HG02759 (cell line): ENCODE measurements at regions not wholly inside any gene's neighbourhood (a gene's known extent, or its start where the extent isn't known, plus 50 kb on each side); places are given as distances from the start of the nearest gene placed in this dataset.

Experiments
- ATAC-seq: cut with Tn5 transposase; IDR thresholded peaks from one replicate; pipeline ENCODE4 v1.9.1; 2021; ENCODE audit warnings: mild to moderate bottlenecking, moderate library complexity; ENCODE audit not compliant: unreplicated experiment

DNA sequence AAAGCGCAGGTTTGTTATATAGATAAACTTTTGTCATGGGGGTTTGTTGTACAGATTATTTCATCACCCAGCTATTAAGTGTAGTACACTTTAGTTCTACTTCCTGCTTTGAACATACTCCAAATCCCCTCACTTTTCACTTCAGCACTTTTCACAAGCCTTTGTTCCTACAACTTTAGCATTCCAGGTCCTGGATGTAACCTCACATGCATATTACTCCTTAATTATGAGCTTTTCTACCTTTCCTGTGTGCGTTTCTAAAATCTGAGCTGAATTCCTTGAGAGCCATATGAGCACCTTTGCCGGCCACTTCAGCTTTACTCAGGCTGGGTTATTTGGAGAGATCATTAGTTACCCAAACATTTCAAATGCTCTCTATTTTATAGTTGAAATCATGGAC, 179.2 kb upstream of the TNFAIP3 start:
- no peak for ATAC-seq

DNA sequence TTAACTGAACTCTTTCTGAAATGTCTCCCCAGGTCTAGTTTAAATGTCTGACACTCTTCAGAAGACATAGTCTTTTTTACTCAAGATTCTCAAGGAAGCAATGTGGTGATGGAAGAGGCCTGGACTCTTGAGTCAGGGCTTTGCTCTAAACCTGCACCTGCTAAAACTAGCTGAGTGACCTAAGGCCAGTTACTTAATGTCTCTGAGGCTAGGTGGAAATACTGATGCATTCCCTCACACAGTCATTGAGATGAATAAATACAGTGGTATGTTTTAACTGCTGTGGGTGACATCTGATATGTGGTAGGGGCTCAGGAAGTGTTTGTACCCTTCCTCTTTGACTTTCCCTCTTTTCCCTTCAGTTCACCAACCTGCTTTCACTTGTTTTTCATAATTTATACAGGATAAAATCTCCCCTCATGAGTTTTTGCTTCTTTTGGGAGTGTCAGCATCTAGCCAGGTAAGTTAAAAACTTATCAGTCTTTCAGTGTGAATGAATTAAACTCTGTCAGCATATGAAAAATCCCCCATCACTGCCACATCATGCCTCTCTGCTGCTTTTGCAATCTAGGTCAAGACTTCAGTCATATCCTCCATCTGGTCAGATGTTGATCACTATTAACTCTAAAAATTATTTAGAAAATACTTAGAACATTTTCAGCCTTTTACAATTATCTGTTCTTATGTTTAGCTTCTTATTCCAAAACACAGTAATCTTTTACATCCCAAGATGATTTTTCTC, 178.7 kb upstream of the TNFAIP3 start:
- no peak for ATAC-seq

DNA sequence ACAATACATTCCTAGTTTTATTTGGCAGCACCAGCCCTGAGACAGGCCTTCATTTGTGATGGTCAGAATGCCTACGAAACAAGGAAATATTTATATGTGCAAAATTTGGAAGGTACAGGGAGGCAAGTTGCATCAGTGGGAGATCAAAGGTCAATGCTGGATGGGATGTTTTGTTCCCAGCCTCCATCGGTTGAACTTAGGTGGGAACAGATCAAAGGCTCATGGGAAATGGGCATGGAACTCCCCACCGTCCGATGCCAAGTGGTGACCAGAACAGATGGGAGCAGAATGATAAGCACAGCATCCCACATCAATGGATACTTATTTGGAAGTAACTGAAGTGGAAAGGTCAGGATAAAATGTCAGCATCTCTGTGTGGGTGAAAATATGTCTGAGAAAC, 177.7 kb upstream of the TNFAIP3 start:
- ATAC-seq: no peak

DNA sequence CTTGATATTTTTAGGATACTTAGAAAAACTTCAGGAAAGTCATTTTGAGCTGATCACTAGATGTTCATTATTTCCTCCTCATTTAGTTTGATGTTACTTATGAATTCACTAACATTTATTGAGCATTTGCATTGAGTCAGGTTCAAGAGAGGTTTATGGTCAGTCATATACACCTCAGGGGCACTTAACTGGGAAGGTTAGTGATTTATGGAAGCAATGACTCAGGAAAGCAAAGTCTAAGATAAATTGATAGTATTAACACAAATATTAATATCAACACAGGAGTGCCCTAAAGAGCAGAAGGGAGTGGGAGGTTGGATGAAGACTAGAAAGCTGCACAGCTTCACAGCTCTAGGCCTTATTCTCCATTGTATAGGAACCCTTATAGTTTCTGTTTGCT, 177.0 kb upstream of the TNFAIP3 start:
- no peak for ATAC-seq

DNA sequence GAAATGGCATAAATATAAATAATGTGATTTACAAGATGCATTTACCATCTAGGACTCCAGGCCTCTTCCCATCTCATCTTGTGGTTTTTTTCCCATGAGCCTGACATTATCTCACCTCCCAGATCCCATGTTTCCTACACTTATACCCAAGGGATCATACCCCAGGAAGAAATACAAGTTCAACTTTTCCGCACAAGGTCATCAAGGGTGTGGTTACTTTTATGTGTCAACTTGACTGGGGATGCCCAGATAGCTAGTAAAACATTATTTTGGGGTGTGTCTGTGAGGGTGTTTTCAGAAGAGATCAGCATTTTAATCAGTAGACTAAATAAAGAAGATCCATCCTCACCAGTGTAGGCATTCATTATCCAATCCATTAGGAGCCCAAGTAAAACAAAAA, 176.3 kb upstream of the TNFAIP3 start:
- no peak for ATAC-seq

DNA sequence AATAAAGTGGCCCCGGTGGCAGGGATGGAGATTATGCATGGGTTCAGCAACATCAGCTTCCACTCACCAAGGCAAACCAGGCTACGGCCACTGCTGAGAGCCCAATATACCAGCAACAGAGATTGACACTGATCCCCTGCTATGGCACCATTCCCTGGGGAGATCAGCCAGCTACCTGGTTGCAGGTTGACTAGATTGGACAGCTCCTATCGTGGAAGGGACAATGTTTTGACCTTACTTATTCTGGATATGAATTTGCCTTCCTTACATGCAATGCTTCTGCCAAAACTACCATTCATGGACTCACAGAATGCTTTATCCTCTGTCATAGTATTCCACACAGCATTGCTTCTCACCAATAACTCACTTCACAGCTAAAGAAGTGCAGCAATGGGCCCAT, 174.8 kb upstream of the TNFAIP3 start:
- no peak for ATAC-seq

DNA sequence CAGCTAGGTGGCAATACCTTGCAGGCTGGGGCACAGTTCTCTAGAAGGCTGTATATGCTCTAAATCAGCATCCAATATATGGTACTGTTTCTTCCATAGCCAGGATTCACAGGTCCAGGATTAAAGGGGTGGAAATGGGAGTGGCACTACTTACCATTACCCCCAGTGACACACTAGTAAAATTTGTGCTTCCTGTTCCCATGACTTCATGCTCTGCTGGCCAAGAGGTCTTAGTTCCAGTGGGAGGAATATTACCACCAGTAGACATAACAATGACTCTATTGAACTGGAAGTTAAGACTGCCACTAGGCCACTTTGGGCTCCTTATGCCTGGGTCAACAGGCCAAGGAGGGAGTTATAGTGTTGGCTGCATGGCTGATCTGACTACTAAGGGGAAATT, 174.3 kb upstream of the TNFAIP3 start:
- ATAC-seq: no peak

DNA sequence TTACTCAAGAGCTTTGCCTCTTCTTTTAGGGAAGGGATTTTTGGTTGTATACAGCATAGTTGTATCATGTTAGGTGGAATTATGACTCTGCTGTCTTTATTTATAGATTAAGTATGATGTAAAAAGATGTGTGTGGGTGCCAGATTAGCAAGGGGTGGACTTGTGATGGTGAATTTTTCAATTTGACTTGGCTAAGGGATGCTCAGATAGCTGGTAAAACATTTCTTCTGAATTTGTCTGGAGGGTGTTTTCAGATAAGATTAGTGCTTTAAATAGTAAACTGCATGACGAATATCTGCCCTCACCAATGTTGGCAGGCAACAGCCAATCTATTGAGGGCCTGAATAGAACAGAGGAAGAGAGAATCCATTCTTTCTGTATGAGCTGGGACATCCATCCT, 173.3 kb upstream of the TNFAIP3 start:
- no peak for ATAC-seq

DNA sequence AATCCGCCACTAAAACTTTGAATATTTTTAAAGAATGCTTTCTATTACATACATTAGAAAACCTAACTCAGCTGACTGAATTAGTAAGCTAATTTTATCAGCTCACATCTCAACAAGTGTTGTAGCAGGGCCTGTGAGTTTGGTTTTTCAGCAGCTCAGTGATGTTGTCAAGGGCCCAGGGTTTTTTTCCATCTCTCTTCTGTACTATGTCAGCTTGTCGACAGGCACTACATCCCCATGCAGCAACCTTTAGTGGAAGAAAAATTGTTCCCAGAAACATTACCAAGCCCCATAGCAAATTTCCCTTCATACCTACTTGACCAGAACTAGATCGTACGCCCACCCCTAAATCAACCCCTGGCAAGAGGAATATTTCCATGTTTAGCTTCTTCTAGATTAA, 170.3 kb upstream of the TNFAIP3 start:
- ATAC-seq: no peak

DNA sequence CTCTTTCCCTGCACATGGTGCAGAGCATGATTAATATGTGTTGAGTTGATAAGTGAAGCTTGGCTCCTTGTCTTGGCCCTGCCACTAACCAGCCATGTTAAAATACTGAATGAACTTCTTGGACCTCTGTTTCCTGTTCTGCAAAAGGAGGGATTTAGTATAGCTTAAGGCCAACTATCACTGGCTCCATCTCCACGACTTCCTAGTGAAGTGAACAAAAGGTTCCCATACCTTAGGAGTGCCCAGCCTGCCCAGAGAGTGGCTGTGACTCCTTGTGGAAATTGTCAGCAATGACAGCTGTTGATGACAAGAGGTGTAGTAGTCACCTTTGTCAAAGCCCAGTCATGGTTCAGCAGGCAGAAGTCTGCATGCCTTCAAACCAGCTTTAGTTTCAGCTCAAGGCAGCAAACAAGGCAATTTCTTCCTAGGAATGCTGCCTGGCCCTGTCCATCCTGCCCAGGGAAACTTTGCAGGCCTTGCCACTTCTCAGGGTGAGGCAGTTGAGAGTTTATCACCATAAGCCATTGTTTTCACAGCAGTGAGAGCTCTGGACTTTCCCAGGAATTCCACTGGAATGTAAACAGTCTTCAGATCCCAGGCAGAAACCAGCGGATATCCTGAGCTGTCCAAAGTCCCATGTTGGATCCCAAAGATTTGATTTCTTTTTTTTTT, 169.7 kb upstream of the TNFAIP3 start:
- ATAC-seq: peak; percentile 81

DNA sequence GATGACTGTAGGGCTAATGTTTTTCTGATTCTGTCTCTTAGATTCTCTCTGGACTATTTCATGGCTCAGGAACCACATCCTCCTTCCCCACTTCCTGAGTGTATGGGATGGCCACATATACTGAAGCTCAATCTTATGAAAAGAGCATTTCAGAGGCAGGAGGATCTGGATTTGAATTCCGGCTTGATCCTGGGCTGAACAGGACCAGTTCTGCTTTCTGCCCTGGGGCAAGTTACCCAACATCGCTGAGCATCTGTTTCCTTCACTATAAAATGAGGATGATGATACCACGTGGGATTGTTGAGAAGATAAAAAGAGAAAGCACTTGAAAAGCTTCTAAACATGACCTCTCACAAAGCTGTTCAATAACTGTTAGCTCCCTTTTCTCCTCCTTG, 168.4 kb upstream of the TNFAIP3 start:
- ATAC-seq: no peak

DNA sequence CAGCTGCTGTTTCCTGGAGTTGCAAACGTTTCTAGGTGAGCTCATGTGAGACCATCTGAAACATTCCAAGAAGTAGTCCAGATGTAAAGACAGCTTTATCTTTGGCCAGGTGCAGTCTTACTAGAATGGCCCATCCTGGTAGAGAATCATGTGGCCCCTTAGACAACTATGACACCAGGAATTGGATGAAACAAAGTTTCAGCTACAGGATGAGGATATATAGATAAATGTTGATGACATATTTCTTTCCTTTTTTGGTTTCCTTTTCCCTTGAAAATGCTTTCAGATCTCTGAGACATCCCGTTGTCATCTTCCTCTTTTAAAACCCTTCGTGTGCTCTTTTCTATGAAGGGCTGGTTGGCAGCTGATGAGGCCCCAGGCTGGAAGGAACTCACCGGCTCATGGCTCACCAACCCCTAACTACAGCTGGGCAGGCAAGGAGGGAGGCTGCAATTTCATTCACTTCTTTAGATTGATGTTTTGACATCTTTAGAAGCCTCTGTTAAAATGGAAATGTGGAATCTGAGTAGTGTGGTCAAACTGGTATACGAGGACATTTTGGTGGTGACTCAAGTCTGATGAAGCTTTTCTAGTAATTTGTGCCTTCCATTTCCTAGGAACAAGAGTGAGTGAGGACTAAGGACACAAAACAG, 167.9 kb upstream of the TNFAIP3 start:
- no peak for ATAC-seq

DNA sequence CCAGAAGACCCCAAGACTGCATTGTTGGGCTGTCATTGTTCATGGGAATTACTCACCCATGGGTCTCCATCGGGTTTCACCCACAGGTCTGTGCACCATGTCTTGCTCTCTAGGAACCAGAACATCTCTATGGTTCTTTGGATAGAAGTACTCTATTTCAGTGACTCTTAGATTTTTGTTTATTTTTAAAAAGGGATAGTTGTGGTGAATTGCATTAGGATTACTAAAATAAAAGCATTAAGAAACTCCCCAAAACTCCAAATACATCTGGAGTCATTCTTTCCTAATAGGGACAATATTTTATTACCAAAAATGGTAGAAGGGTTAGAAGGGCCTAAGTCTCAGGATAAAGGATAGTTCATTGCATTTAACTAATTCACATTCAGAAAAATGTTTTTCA, 166.9 kb upstream of the TNFAIP3 start:
- no peak for ATAC-seq

DNA sequence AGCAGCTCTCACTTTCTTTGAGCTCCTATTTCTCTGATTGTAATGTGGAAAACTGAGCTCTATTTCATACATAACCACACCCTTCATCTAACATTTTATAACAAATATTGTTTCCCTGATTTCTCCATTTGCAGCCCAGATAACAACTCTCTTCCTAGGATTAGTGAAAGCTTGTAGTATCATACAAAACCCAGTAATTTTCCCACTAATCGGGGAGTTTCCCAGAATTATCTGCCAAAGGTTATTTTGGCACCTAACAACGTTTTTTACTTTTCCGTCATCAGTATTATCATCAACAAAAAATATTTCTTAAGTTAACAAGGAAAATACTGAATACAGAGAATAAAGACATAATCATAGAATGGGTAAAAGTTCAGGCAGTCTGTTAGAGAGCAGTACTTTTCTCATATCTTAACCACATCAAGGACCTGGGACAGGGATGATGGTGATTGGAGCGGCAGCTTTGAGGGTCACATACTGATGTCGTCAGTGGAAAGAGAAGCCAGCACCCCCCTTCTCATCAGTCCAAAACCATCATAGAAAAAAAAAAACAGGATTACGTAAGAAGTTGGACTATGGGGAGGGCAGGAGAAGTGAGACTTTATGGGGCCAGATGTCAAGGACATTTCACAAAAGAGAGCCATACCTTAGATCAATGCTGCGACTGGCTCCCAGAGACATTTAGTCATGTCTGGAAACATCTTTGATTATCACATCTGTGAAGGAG, 166.1 kb upstream of the TNFAIP3 start:
- ATAC-seq: no peak

DNA sequence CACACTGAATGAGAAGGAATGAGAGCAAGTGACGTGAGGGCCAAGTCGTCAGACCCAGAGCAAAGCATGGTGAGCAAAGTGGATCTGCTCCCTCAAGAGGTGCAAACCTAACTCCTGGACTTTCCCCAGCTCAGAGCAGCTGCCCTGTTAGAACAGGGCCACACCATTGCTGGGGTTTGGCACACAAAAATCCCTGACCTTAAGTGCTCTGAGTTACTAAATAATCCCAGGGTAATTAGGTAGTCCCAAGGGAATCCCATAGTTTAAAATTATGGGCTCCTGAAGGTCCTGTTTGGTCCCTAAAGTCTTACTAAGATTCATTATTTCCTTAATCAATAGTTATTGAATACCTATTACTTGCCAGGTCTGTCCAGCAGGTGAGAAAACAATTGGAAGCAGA, 165.1 kb upstream of the TNFAIP3 start:
- no peak for ATAC-seq

DNA sequence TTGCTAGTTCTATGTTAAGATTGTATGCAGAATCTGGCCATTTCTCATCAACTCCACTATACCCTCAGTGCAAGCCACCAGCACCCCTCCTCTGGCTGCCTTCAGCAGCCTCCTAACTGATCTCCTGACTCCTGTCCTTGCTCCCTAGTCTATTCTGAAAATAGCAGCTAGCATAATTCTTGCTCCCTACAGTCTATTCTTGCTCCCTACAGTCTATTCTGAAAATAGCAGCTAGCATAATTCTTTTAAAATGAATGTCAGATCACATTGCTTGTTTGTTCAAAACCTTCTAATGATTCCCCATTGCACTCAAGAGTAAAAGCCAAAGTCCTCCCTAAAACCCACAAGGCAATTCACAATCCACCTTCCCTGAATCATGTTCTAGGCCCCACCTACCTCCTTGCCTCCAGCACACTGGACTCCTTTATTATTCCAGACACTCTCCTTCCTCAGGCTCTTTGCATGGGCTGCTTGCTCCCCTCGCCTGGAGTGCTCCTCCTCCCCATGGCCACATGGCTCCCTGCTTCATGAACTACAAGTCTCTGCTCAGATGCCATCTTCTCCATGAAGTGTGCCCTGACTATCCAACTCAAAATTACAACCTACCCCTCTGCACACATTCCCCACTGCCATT, 164.2 kb upstream of the TNFAIP3 start:
- ATAC-seq: no peak

DNA sequence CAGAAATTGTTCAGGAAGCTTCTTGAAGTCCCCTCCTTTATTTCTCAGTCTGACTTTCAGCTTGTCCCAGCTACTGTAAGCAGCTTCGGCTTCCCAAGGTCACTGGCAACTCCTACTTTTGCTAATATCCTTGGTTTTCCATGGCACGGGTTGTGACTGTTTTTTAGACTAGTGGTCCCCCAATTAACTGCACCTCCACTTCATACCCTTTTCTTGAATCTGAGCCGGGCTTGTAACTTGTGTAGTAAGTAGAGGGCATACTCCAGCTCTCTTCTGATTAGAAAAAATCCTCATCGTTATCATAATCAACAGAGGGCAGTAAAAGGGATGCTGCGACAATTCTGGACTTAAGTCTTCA, 162.3 kb upstream of the TNFAIP3 start:
- ATAC-seq: no peak

DNA sequence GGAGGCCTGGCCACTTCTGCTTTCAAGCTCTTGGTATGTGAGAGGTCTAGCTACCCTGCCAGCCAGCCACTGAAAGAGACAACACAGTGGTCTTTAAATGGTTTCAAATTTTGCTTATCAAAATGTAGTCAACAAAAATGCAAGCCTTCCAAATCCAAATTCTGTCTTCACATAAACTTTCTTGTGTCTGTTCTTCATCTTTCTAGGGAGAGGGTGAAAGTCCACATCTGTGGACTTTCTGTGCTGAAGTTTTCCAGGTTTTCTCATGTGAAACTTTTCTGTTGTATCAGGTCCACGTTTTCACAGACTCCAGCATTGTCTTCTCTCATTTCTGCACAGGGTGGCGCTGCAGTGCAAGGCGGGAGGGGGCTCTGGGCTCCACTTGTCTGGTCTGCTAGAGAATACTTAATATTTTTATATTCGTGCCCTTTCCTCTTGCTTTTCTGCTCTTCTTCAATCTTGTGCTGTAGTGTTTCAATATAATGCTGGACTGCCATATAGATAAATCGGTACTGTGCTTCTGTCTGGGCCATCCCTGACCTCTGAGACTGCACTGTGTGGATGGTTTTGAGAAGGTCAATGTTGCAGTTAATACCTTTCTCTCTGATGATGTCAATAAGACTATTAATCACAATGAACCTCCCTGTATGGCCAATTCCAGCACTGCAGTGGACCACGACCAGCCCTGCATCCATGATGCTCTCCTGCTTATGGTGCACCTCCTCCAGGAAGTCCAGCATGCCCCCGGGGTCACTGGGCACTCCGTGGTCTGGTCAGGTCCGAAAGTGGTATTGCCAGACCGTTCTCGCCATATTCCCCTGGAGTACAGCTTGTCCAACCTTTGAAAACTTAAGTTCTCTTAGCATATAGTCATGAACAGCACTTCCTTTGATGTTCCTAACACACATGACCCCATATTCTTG, 161.6 kb upstream of the TNFAIP3 start:
- ATAC-seq: peak; percentile 33

DNA sequence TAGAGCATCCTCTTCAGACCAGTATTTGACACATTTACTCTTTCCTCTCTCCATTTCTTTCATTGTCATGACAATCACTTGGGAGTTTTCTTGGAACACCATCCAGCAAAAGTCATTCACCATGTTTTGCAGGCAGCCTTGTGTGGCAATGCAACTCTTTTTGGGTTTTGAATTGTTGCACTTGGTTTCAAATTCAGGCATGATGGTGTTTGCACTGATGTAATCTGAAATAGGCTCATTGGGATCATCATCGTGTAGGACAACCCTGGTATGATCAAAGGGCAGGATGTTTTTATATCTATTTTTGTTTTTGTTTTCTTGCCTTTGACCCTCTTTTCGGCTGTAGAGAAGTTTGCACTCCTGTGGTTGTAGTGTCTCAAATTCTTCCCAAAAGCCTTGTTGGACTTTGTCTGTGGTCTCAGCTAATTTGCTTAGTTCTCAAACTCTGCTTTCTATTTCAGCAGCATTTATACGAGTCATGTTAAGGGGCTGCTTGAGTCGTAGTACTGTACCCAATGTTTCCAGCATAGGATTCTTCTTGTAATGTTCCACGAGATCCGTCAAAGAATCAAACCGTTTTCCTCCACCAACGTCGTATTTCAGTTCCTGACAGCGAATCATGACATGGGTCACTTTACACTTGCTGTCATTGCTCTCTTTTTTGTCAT, 160.8 kb upstream of the TNFAIP3 start:
- no peak for ATAC-seq
